Activated CD8-positive, alpha-beta T cell treated with anti-CD3 and anti-CD28 coated beads for 36 hours (primary cell): ENCODE measurements at regions not wholly inside any gene's neighbourhood (a gene's known extent, or its start where the extent isn't known, plus 50 kb on each side); places are given as distances from the start of the nearest gene placed in this dataset.

Experiments
- ATAC-seq: fragments of 200-7000 bp; cut with Tn5 transposase; one replicate; pipeline ENCODE4 v1.10.0; 2021; ENCODE audit warnings: mild to moderate bottlenecking, moderate library complexity
- CTCF ChIA-PET: fragments of 350-600 bp; sonication (Branson Sonifier 250); formaldehyde crosslinking; loops from one replicate; lab custom pipeline; 2021; ENCODE audit warnings: antibody characterized with exemption; lab: Charles Lee
- POLR2A ChIA-PET: fragments of 350-600 bp; sonication (Branson Sonifier 250); formaldehyde crosslinking; loops from one replicate; lab custom pipeline; 2021; ENCODE audit warnings: antibody characterized with exemption; lab: Charles Lee
- DNase-seq: peaks from one replicate; pipeline ENCODE4 v3.0.0-alpha.2; 2020
- H3K27ac Mint-ChIP-seq: one replicate; pipeline ENCODE4 v1.8.0; 2021; ENCODE audit warnings: mild to moderate bottlenecking, mixed read lengths
- H3K27me3 Mint-ChIP-seq: one replicate; pipeline ENCODE4 v1.8.0; 2021; ENCODE audit warnings: mixed read lengths
- H3K36me3 Mint-ChIP-seq: one replicate; pipeline ENCODE4 v1.8.0; 2021; ENCODE audit warnings: low read depth, mixed read lengths
- H3K4me1 Mint-ChIP-seq: one replicate; pipeline ENCODE4 v1.8.0; 2021; ENCODE audit warnings: low read depth, mixed read lengths
- H3K4me3 Mint-ChIP-seq: one replicate; pipeline ENCODE4 v1.8.0; 2021; ENCODE audit warnings: mild to moderate bottlenecking, moderate library complexity, mixed read lengths
- H3K9me3 Mint-ChIP-seq: one replicate; pipeline ENCODE4 v1.8.0; 2021; ENCODE audit warnings: mixed read lengths
- intact Hi-C: fragments of 100-400 bp; cut with micrococcal nuclease; formaldehyde crosslinking; loops from one replicate; pipeline ENCODE4 v1.10.0; 2022
- TF ChIP-seq, protein P1 (sequence below): fragments of 200-600 bp; IDR thresholded peaks from one replicate; pipeline ENCODE4 v1.8.0; 2022; ENCODE audit warnings: antibody characterized with exemption, mild to moderate bottlenecking

DNA sequence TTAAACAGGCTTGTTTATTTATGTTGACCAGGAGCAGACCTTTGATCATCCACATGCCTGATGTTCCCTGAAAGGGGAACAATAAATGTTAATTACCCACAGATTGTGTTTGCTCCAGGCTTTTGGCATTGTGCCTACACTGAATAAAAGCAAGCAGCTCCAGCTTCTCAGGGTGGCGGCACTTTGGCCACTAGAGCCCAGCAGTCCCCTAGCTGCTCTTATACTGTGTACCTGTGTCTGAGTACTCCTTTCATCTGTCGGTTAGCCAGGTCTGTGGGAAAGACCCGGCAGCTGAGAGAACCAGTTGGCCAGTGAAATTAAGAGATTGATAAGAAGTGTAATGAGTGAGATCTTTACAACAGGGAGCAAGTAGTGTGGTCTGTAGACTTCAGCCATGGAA, 254.8 kb upstream of the FTMT start:
- DNase-seq, result no peak
- Mint-ChIP-seq H3K4me1 (no peaks in the 10 kb centered on the region), H3K36me3 (no peaks in the 10 kb centered on the region), H3K9me3 (peaks cover 18% of the 10 kb centered on the region), H3K27ac (no peak overlapping the region), H3K4me3 (no peak overlapping the region), H3K27me3 (no peaks in the 10 kb centered on the region)
- POLR2A ChIA-PET, result no interaction called here
- CTCF ChIA-PET, result no interaction called here
- intact Hi-C loops, result no loop called here
- TF ChIP-seq, protein P1, sequence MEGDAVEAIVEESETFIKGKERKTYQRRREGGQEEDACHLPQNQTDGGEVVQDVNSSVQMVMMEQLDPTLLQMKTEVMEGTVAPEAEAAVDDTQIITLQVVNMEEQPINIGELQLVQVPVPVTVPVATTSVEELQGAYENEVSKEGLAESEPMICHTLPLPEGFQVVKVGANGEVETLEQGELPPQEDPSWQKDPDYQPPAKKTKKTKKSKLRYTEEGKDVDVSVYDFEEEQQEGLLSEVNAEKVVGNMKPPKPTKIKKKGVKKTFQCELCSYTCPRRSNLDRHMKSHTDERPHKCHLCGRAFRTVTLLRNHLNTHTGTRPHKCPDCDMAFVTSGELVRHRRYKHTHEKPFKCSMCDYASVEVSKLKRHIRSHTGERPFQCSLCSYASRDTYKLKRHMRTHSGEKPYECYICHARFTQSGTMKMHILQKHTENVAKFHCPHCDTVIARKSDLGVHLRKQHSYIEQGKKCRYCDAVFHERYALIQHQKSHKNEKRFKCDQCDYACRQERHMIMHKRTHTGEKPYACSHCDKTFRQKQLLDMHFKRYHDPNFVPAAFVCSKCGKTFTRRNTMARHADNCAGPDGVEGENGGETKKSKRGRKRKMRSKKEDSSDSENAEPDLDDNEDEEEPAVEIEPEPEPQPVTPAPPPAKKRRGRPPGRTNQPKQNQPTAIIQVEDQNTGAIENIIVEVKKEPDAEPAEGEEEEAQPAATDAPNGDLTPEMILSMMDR, result no peak
- ATAC-seq, result no peak

DNA sequence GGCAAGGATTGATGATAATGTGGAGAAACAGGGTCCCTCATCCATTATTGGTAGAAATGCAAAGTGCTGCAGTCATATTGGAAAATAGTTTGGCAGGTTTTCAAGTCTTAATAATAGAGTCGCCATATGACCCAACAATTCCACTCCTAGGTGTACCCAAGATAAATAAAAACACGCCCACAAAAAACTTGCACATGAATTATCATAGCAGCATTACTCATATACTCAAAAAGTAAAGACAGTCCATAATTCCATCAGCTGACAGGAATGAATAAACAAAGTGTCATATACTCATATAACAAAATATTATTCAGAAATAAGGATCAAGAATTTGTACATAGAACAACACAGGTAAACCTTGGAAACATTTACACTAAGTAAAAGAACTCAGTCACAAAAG, 242.9 kb upstream of the FTMT start:
- CTCF ChIA-PET, result no interaction called here
- no peaks in the 10 kb centered on the region for H3K4me1 Mint-ChIP-seq
- no peaks in the 10 kb centered on the region for H3K27me3 Mint-ChIP-seq
- DNase-seq (no peak), ATAC-seq (no peak)
- H3K36me3 Mint-ChIP-seq, result no peaks in the 10 kb centered on the region
- POLR2A ChIA-PET, result no interaction called here
- H3K4me3 Mint-ChIP-seq, result no peak overlapping the region
- no peak overlapping the region for H3K27ac Mint-ChIP-seq
- intact Hi-C loops, result no loop called here
- TF ChIP-seq, protein P1, result no peak
- peaks cover 11% of the 10 kb centered on the region for H3K9me3 Mint-ChIP-seq

DNA sequence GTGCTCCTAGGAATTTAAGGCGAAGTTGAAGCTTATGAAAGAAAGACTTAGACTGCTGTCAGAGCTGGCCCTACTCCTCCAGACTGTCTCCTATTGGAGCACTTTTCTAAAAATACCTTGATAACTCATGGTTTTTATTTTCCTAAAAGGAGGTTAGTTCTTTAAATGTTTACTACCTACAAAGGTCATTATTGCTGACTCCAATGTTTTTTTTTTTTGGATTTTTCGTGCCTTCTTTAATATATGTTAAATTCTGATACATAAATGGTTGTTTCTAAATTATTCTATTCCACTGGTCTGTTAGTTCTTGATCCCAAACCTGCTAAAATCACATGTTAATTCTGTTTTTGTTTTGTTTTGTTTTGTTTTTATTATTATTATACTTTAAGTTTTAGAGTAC, 227.6 kb upstream of the FTMT start:
- Mint-ChIP-seq H3K27me3 (no peaks in the 10 kb centered on the region), H3K27ac (no peak overlapping the region), H3K9me3 (peaks cover 2% of the 10 kb centered on the region), H3K4me3 (no peak overlapping the region), H3K36me3 (no peaks in the 10 kb centered on the region), H3K4me1 (no peaks in the 10 kb centered on the region)
- intact Hi-C loops, result no loop called here
- ChIA-PET CTCF (no interaction called here), POLR2A (no interaction called here)
- ATAC-seq (no peak), DNase-seq (no peak)
- TF ChIP-seq, protein P1, result no peak

DNA sequence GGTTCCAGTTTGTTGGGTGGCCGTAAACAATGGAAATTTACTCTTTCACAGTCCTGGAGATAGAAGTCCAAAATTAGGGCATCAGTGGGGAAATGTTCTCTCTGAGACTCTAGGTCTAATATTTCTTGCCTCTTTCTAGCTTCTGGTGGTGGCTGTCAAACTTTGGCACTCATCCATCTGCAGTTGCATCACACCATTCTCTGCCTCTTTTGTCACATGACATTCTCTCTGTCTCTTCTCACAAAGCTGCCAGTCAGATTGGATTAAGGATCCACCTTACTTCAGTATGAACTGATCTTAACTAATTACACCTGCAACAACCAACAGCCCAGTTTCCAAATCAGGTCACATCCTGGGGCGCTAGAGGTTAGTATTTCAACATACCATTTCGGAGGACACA, 222.9 kb upstream of the FTMT start:
- Mint-ChIP-seq H3K27ac (no peak overlapping the region), H3K4me3 (no peak overlapping the region), H3K27me3 (no peaks in the 10 kb centered on the region), H3K4me1 (no peaks in the 10 kb centered on the region), H3K36me3 (no peaks in the 10 kb centered on the region), H3K9me3 (peaks cover 2% of the 10 kb centered on the region)
- ATAC-seq, result no peak
- POLR2A ChIA-PET, result no interaction called here
- DNase-seq, result no peak
- intact Hi-C loops, result no loop called here
- TF ChIP-seq, protein P1, result no peak
- CTCF ChIA-PET, result no interaction called here

DNA sequence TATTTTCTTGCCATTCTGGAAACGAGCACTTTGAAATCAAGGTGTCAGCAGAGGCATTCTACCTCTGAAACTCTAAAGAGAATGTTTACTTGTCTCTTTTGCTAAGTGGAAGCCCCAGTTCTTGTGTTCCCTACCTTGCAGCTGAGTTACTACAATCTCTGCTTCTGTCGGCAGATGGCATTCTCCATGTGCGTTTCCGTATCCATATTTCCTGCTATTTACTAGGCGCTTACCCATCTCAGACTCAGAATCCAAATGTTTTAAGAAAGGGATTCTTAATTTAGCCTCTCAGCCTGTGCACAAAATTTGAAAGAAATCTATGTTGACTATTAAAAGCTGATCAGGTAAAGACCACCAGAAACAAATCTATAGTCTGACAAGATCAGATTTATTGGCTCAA, 221.3 kb upstream of the FTMT start:
- ChIA-PET POLR2A (no interaction called here), CTCF (no interaction called here)
- TF ChIP-seq, protein P1, result no peak
- no peaks in the 10 kb centered on the region for H3K4me1 Mint-ChIP-seq
- H3K9me3 Mint-ChIP-seq, result peaks cover 2% of the 10 kb centered on the region
- DNase-seq (no peak), ATAC-seq (no peak)
- no peak overlapping the region for H3K27ac Mint-ChIP-seq
- no peaks in the 10 kb centered on the region for H3K36me3 Mint-ChIP-seq
- H3K4me3 Mint-ChIP-seq, result no peak overlapping the region
- intact Hi-C loops, result no loop called here
- H3K27me3 Mint-ChIP-seq, result no peaks in the 10 kb centered on the region
